HG02642 (cell line): ENCODE measurements at regions not wholly inside any gene's neighbourhood (a gene's known extent, or its start where the extent isn't known, plus 50 kb on each side); places are given as distances from the start of the nearest gene placed in this dataset.
"Not testable (repeated sequence)": the region's sequence is repeated elsewhere in the genome, so short reads cannot be mapped to it uniquely, and the experiment has no call there.

Experiments
- ATAC-seq: cut with Tn5 transposase; IDR thresholded peaks from one replicate; pipeline ENCODE4 v1.9.1; 2021; ENCODE audit warnings: mild to moderate bottlenecking; ENCODE audit not compliant: unreplicated experiment, poor library complexity

GRCh38 chr4:156437666-156438065 lies 484.0 kb upstream of the CTSO start:
- no peak for ATAC-seq

DNA sequence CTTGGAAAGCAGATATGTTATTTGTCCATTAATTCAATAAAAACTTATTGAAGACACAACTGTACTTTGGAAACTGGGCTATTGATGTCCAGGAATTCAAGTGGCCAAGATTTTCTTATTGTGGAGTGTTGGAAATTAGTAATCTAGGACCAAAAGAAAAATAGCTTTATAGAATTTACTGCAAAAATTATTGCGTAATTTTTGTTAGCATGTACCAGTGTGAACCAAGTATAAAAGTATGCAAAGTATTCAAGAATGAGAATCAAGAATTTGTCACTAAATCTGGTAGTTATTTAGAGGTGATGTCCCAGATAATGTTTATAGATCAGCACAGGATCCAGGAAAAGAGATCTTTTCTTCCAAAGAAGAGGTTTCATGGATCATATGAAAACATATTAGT lies 468.9 kb upstream of the CTSO start:
- ATAC-seq = no peak

- no peak for ATAC-seq
Observed at GRCh38 chr4:156420623-156421022, 467.0 kb upstream of the CTSO start.

- no peak for ATAC-seq
Observed at GRCh38 chr4:156419080-156419685, 465.5 kb upstream of the CTSO start.

GRCh38 chr4:156414406-156414805 lies 460.7 kb upstream of the CTSO start:
- no peak for ATAC-seq

- ATAC-seq = no peak
Observed at GRCh38 chr4:156413239-156414135, 459.8 kb upstream of the CTSO start.

GRCh38 chr4:156411531-156411930 lies 457.9 kb upstream of the CTSO start:
- no peak for ATAC-seq

DNA sequence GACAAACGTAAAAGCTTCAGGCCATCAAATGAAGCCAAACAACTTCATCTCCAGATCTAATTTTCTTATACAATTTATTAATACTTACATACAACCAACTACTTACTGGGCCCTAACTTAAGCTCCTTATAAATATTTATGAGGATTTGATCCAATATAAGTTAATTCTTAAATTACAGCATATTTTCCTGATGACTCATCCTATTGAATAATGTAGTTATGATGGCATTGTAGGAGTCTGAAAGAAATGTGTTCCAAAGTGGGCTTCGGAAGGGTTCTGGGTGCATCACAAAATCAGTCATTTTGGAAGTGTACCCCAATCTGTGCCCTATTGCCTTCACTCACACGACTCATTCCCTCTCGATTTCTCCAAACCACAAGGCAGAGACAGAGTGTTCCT lies 455.1 kb upstream of the CTSO start:
- ATAC-seq = no peak

GRCh38 chr4:156401371-156401770 lies 447.7 kb upstream of the CTSO start:
- no peak for ATAC-seq

DNA sequence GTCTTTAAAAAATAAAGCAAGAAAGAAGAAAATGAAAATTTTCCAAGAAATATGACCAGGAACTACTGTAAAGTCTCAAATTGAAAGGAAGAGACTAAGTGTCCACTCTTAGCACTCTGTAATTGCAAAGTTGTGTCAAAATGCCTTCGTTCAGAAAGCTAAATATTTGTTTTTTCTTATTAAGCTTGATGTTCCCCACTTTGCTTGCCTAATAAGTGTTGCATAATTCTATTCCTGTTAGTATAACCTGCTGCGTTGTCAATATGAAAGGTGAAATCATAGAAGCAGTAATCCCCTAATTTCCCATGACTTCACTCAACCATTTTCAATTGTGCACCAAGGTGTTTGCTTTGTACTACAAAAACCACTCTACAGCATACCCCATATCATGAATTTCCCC lies 442.9 kb upstream of the CTSO start:
- ATAC-seq = no peak

GRCh38 chr4:156391325-156391653 lies 437.6 kb upstream of the CTSO start:
- no peak for ATAC-seq

DNA sequence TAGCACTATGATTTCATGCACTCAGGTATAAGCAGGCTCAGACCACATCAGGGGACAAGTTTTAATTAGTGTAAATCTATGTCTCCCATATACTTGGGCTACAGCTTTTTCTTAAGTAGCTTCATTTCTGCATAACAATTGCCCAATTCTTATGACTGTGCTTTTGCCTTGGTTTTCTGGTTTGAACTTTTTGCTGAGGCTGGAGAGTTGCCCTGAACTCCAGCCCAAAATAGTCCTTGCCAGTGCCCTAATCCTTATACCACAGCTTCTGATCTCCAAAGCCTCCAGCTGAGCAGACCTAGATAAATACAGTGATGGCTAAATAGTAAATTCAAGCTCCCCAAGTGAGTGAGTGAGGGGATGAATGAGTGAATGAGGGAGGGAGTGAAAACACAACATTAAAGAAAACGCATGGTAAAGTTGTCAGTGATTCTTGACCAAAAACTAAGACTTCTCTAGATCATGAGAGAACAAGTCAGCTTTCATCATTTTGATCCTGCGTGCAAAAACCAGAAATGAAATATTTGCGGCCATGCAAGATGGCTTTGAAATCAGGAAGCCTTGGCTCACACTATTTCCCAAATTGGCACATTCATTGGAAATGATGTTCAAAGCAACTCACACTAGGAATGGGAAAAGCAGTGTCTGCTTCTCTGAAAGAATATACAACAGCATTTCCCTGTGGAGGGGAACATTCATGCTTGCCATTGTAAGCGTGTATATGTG lies 437.1 kb upstream of the CTSO start:
- ATAC-seq = no peak

- ATAC-seq = no peak
Observed at GRCh38 chr4:156388826-156389225, 435.2 kb upstream of the CTSO start.

GRCh38 chr4:156378033-156378665 lies 424.5 kb upstream of the CTSO start:
- ATAC-seq = no peak

- ATAC-seq = no peak
Observed at GRCh38 chr4:156377036-156377710, 423.5 kb upstream of the CTSO start.

DNA sequence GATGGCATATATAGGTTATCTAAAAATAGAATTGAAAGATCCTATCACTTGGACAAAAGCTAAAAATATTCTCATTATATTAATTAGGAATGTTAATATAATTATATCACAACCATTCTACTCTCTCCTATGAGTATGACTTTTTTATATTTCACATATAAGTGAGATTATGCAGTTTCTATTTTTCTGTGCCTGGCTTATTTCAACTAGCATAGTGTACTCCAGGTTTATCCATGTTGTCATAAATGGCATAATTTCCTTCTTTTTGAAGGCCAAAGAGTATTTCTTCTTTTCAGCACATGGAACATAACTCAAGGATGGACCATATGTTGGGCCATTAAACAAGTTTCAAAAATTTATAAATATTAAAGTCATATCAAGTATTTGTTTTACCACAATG lies 421.2 kb upstream of the CTSO start:
- no peak for ATAC-seq

GRCh38 chr4:156374069-156374468 lies 420.4 kb upstream of the CTSO start:
- ATAC-seq = no peak

GRCh38 chr4:156367502-156367901 lies 413.8 kb upstream of the CTSO start:
- ATAC-seq = not testable (repeated sequence)

- no peak for ATAC-seq
Observed at GRCh38 chr4:156362581-156362980, 408.9 kb upstream of the CTSO start.

DNA sequence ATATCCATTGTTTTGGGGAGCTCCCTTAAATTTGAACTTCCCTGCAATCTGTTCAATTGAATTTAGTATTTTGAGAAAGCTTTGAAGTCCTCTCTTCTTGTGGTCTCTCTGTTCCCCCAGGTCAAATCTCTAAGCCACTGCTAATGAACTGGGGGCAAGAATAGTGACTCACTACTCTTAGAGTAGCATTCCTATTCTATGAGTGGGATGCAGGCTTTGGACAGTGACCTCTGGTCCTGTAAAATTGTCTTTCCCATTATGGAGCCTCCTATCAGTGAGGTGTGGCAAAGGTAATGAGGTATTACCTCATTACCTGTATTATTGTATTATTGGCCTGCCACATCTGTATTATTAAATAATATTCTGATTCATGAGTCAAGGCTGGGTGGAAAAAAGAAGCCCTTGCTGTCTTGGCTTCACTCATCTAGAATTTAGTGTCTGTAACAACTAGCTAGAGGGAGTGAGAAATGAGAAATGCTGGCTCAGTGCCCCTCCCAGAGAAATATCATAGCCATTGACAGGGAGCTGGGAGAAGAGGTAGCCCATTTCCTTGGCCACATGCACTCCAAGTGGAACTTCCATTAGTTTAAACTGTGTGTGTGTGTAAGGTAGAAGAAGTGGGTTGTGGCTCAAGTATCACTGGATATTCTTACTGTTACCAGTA lies 393.9 kb upstream of the CTSO start:
- ATAC-seq = no peak
